ENCODE measurements at regions not wholly inside any gene's neighbourhood (a gene's known extent, or its start where the extent isn't known, plus 50 kb on each side); places are given as distances from the start of the nearest gene placed in this dataset.

DNA sequence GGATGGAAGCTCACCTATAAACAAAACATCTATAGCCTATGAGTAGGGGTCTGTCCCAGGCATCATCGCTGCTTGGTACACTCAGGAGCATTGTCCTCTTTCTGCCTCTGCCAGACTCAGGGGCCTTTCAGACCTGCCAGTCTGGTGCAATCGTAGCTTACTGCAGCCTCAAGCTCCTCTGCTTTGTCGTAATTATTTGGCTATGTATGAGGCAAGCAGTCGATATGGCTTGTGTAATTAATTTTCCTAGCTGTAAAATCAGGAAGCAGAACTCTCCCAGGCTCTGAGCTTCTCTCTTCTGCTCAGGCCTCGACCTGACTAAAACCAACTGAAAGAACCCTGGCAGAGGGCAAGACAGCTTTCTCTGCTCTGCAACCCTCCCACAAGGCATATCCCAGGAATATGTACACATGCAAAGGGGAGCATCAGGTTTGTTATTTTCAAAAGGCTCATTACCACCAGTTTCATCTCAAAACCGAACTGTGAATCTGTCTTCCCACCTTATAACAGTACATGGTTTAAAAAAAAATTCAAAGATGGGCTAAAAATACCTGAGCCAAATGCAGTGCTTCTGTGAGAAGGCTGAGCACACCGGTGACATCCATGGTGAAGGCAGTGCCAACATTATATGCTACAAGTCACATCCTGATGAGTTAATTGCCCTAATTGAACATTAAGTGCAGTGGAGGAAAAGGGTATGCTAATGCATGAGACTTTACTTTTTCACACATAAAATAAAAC is 309.2 kb upstream of the EMCN start:
- no peaks in the 10 kb centered on the region for H3K27me3 ChIP-seq (ENCODE audit: control insufficient read depth, insufficient read depth, low read length)
- H4K8ac ChIP-seq (ENCODE audit: low read depth in 2 of 2, low read length in 2 of 2): no peak overlapping the region
- no peak overlapping the region for H2AFZ ChIP-seq (replicated peaks; ENCODE audit: low read length, poor library complexity)
- H2BK5ac ChIP-seq (ENCODE audit: low read depth, low read length, poor library complexity, severe bottlenecking): no peak overlapping the region
- no peak overlapping the region for H3K23ac ChIP-seq (ENCODE audit: low read depth, low read length)
- no peak overlapping the region for H4K5ac ChIP-seq (ENCODE audit: low read depth, low read length)
- no peaks in the 10 kb centered on the region for H3K36me3 ChIP-seq (ENCODE audit: control insufficient read depth, insufficient read depth, low read length)
- H3K9me3 ChIP-seq (ENCODE audit: control insufficient read depth, insufficient read depth, low read length): no peaks in the 10 kb centered on the region
- intact Hi-C loops (cut with micrococcal nuclease): no loop called here
- H2BK15ac ChIP-seq (ENCODE audit: low read depth, low read length): no peak overlapping the region
- no peak overlapping the region for H3K56ac ChIP-seq (ENCODE audit: extremely low read depth, insufficient read depth, low read length)
- no peak overlapping the region for H3K18ac ChIP-seq (ENCODE audit: low read depth, low read length)
- H4K91ac ChIP-seq (ENCODE audit: insufficient read depth, low read depth, low read length): no peak overlapping the region
- dilution Hi-C loops (cut with HindIII; ENCODE audit: low sequenced_read_pairs, unreplicated experiment): no loop called here
- no peak overlapping the region for H3K14ac ChIP-seq (replicated peaks; ENCODE audit: low read depth, low read length)
- POLR2A ChIA-PET (ENCODE audit: unreplicated experiment): no interaction called here
- H3K4me3 ChIP-seq (ENCODE audit: insufficient read depth, low read depth, low read length): no peak overlapping the region
- no peak overlapping the region for H2AK9ac ChIP-seq (replicated peaks; ENCODE audit: low read depth, low read length, poor library complexity)
- H3K9me1 ChIP-seq (ENCODE audit: insufficient read depth, low read length): no peaks in the 10 kb centered on the region
- in situ Hi-C loops (cut with MboI; ENCODE audit: low sequenced_read_pairs): no loop called here
- no peaks in the 10 kb centered on the region for H3K4me1 ChIP-seq (ENCODE audit: control insufficient read depth, insufficient read depth, low read length)
- H4K20me1 ChIP-seq (ENCODE audit: insufficient read depth, low read length): no peaks in the 10 kb centered on the region
- TF ChIP-seq BHLHE40 (IDR thresholded peaks at IDR 0.05; ENCODE audit: low read depth, low read length) (no peak), NFE2L2 (IDR thresholded peaks at IDR 0.05; ENCODE audit: low read depth, low read length) (no peak), RAD21 (IDR thresholded peaks at IDR 0.05; ENCODE audit: low read length) (no peak), MAFK (IDR thresholded peaks at IDR 0.05; ENCODE audit: low read depth, low read length) (no peak), FOS (IDR thresholded peaks at IDR 0.05; ENCODE audit: low read depth, low read length) (no peak), POLR2A (IDR thresholded peaks at IDR 0.05; ENCODE audit: low read depth, low read length) (no peak), RFX5 (IDR thresholded peaks at IDR 0.05; ENCODE audit: low read depth, low read length) (no peak), MXI1 (IDR thresholded peaks at IDR 0.05; ENCODE audit: borderline replicate concordance, low read depth, low read length) (no peak)
- TF ChIP-seq, protein P1, sequence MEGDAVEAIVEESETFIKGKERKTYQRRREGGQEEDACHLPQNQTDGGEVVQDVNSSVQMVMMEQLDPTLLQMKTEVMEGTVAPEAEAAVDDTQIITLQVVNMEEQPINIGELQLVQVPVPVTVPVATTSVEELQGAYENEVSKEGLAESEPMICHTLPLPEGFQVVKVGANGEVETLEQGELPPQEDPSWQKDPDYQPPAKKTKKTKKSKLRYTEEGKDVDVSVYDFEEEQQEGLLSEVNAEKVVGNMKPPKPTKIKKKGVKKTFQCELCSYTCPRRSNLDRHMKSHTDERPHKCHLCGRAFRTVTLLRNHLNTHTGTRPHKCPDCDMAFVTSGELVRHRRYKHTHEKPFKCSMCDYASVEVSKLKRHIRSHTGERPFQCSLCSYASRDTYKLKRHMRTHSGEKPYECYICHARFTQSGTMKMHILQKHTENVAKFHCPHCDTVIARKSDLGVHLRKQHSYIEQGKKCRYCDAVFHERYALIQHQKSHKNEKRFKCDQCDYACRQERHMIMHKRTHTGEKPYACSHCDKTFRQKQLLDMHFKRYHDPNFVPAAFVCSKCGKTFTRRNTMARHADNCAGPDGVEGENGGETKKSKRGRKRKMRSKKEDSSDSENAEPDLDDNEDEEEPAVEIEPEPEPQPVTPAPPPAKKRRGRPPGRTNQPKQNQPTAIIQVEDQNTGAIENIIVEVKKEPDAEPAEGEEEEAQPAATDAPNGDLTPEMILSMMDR (conservative IDR thresholded peaks at IDR 0.05; ENCODE audit: low read depth, low read length): no peak
- TF ChIP-seq, protein P2, sequence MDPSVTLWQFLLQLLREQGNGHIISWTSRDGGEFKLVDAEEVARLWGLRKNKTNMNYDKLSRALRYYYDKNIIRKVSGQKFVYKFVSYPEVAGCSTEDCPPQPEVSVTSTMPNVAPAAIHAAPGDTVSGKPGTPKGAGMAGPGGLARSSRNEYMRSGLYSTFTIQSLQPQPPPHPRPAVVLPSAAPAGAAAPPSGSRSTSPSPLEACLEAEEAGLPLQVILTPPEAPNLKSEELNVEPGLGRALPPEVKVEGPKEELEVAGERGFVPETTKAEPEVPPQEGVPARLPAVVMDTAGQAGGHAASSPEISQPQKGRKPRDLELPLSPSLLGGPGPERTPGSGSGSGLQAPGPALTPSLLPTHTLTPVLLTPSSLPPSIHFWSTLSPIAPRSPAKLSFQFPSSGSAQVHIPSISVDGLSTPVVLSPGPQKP (IDR thresholded peaks at IDR 0.05; ENCODE audit: borderline replicate concordance, low read depth, low read length): no peak
- no peak overlapping the region for H2BK20ac ChIP-seq (ENCODE audit: low read depth, low read length)
- H2AK5ac ChIP-seq (ENCODE audit: low read depth, low read length): no peak overlapping the region
- DNase-seq (no peak), ATAC-seq (ENCODE audit: low read depth) (no peak)
- no peak overlapping the region for H3K4ac ChIP-seq (ENCODE audit: low read depth, low read length)
- H2BK120ac ChIP-seq (ENCODE audit: low read depth, low read length): no peak overlapping the region
- WGBS, 2 experiments (ENCODE audit: extremely low coverage in 2 of 2, insufficient read length in 1 of 2): 0% methylated on average over 1 of the region's 7 CpGs; no CpG with 5 or more reads in 1 of the 2 experiments
- no peak overlapping the region for H3K4me2 ChIP-seq (ENCODE audit: low read depth, low read length)
- BruUV-seq (replicated peaks): no TSS peak
- H3K79me1 ChIP-seq (ENCODE audit: low read depth in 1 of 2, low read length in 2 of 2): no peaks in the 10 kb centered on the region
- CTCF ChIA-PET: interaction anchor here (0.7 kb wide), 1 partner anchor 21 kb away, joined by 3 read pairs; no protein-coding TSS in a partner anchor
- no peak overlapping the region for H3K9ac ChIP-seq (ENCODE audit: low read depth, low read length)
- H3K27ac ChIP-seq (ENCODE audit: insufficient read depth, low read length): no peak overlapping the region

Measured in IMR-90 (cell line).